GM10266 (cell line): ENCODE measurements at regions not wholly inside any gene's neighbourhood (a gene's known extent, or its start where the extent isn't known, plus 50 kb on each side); places are given as distances from the start of the nearest gene placed in this dataset.

Experiments used
- DNase-seq: peaks from one replicate; pipeline ENCODE4 v3.0.0; 2012; ENCODE audit errors: extremely low spot score
- TF ChIP-seq, protein P1 (sequence below): IDR thresholded peaks from 2 replicates; pipeline ENCODE4 v1.5.1; 2012; ENCODE audit warnings: mild to moderate bottlenecking, low read depth; ENCODE audit not compliant: control insufficient read depth, insufficient read depth; ENCODE audit errors: missing control alignments

- DNase-seq, result no peak
- TF ChIP-seq, protein P1, sequence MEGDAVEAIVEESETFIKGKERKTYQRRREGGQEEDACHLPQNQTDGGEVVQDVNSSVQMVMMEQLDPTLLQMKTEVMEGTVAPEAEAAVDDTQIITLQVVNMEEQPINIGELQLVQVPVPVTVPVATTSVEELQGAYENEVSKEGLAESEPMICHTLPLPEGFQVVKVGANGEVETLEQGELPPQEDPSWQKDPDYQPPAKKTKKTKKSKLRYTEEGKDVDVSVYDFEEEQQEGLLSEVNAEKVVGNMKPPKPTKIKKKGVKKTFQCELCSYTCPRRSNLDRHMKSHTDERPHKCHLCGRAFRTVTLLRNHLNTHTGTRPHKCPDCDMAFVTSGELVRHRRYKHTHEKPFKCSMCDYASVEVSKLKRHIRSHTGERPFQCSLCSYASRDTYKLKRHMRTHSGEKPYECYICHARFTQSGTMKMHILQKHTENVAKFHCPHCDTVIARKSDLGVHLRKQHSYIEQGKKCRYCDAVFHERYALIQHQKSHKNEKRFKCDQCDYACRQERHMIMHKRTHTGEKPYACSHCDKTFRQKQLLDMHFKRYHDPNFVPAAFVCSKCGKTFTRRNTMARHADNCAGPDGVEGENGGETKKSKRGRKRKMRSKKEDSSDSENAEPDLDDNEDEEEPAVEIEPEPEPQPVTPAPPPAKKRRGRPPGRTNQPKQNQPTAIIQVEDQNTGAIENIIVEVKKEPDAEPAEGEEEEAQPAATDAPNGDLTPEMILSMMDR, result no peak
Measured at GRCh38 chr11:104614117-104614680, 284.1 kb downstream of the CASP12 start.

GRCh38 chr11:104610635-104611034, 287.6 kb downstream of the CASP12 start:
- no peak for DNase-seq
- TF ChIP-seq, protein P1, result no peak

DNA sequence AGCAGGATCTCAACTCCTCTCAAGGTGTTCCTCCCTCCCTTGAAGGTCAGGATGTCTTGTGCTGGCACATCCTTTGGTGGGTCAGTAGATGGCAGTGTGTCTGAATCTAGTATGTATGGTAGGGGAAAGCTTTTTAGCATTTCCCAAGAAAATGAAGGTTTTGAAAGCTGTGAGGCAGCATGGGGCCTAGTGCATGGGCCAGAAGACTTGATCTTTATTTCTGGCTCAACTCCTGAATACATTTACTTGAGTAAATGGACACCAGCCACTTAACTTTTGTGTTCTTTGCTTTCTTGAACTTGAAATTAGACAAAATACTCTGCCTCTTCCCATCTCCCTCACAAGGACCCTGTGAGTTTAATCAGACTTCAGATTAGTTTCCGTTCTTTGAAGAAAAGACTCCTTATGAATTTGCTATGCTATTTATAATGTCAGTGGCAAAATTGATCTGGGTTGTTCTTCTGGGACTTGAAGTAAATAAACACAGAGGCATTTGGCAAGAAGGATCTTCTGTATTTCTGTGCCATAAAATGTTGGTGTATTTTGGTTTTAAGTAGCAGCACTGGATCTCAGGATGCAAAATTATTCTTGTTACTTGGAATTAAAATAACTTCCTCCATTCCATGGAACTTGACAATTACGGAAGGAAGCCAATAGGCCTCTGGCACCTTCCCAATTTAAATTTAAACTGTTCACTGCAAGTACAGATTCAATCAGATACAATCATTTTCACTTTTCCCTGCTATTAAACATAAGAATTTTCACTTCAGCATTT, 288.8 kb downstream of the CASP12 start:
- peak; percentile 25 for DNase-seq
- TF ChIP-seq, protein P1, result peak; percentile 72

DNA sequence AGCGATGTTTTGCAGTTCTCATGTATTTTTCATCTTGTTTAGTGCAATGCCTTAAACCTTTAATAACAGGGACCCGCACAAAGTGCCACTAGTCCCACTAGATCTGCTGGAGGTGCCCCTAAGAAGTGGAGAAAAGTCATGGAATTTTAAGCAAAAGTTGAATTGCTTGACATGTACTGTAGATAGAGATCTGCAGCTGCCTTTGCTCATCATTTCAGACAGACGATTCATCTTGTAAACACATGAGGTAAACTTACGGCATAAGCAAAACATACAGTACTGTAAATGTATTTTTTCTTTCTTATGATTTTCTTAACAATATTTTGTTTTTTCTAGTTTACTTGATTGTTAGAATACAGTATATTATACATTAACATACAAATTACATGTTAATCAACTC, 295.6 kb downstream of the CASP12 start:
- DNase-seq, result no peak
- TF ChIP-seq, protein P1, result no peak

GRCh38 chr11:104594228-104594958, 303.9 kb downstream of the CASP12 start:
- DNase-seq, result no peak
- TF ChIP-seq, protein P1, result no peak

- TF ChIP-seq, protein P1, result no peak
- no peak for DNase-seq
Measured at GRCh38 chr11:104588970-104589369, 309.3 kb downstream of the CASP12 start.
